Prostate gland (tissue), 2 donors: ENCODE measurements at regions not wholly inside any gene's neighbourhood (a gene's known extent, or its start where the extent isn't known, plus 50 kb on each side); places are given as distances from the start of the nearest gene placed in this dataset.

Source experiments
- CTCF ChIP-seq, 4 experiments: fragments of 200-600 bp in 2 of 4; fragments of 450-650 bp in 2 of 4; sonication (generic) in 2 of 4; IDR thresholded peaks; 1 replicate in 3 of 4; 2 replicates in 1 of 4; pipeline ENCODE4 v1.5.1; 2016 to 2019; ENCODE audit warnings: antibody characterized with exemption in 4 of 4, mild to moderate bottlenecking in 2 of 4, moderate library complexity in 2 of 4
- POLR2A ChIP-seq: fragments of 450-650 bp; IDR thresholded peaks from one replicate; pipeline ENCODE4 v1.6.1; 2016; ENCODE audit warnings: antibody characterized with exemption, mild to moderate bottlenecking
- POLR2AphosphoS5 ChIP-seq: sonication (generic); formaldehyde crosslinking; IDR thresholded peaks from one replicate; pipeline ENCODE4 v1.6.1; 2017; ENCODE audit warnings: antibody characterized with exemption

GRCh38 chr3:34969513-34969912 lies 669.8 kb upstream of the ARPP21 start:
- no peak for TF ChIP-seq CTCF (IDR thresholded peaks at IDR 0.05)
- no peak for TF ChIP-seq POLR2A
- no peak for TF ChIP-seq POLR2AphosphoS5
